ENCODE measurements at regions not wholly inside any gene's neighbourhood (a gene's known extent, or its start where the extent isn't known, plus 50 kb on each side); places are given as distances from the start of the nearest gene placed in this dataset. TPM values are rescaled to one million over a fixed set of nuclear protein-coding genes. Genes with fewer than 3 reads are reported as not detected.
A peak's percentile ranks its signal among the peaks of the same experiment; 100 is the strongest.

DNA sequence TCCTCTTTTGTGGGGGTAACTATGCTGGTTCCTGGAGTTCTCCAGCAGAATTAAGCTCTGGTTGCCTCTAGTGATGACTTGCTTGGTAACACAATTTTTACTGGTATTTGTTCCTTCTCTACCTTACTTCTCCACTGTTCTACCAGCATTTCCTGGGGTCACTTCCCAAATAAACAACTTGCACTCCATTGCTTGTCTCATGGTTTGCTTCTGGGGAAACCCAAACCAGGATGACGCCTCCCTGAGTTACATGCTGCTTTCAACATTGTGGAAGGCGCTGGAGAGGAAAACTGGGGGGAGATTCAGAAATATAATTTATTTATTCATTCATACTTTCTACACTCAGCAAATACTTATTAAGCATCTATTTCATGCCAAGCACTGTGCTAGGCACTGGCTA lies 55.3 kb upstream of the AK4 start:
- H3K4me1 Mint-ChIP-seq: peaks cover 7% of the 10 kb centered on the region
- peaks cover 32% of the 10 kb centered on the region for H3K9me3 Mint-ChIP-seq
- peaks cover 10% of the 10 kb centered on the region for H3K27me3 Mint-ChIP-seq (ENCODE audit: low read depth)
- TF ChIP-seq, protein P1, sequence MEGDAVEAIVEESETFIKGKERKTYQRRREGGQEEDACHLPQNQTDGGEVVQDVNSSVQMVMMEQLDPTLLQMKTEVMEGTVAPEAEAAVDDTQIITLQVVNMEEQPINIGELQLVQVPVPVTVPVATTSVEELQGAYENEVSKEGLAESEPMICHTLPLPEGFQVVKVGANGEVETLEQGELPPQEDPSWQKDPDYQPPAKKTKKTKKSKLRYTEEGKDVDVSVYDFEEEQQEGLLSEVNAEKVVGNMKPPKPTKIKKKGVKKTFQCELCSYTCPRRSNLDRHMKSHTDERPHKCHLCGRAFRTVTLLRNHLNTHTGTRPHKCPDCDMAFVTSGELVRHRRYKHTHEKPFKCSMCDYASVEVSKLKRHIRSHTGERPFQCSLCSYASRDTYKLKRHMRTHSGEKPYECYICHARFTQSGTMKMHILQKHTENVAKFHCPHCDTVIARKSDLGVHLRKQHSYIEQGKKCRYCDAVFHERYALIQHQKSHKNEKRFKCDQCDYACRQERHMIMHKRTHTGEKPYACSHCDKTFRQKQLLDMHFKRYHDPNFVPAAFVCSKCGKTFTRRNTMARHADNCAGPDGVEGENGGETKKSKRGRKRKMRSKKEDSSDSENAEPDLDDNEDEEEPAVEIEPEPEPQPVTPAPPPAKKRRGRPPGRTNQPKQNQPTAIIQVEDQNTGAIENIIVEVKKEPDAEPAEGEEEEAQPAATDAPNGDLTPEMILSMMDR (IDR thresholded peaks at IDR 0.05; ENCODE audit: unreplicated experiment): no peak
- no peak overlapping the region for H3K27ac Mint-ChIP-seq
- no peak for DNase-seq (ENCODE audit: low spot score in 2 of 2, unreplicated experiment in 2 of 2)
- H3K36me3 Mint-ChIP-seq: peaks cover 2% of the 10 kb centered on the region
- no peak overlapping the region for H3K4me3 Mint-ChIP-seq

DNA sequence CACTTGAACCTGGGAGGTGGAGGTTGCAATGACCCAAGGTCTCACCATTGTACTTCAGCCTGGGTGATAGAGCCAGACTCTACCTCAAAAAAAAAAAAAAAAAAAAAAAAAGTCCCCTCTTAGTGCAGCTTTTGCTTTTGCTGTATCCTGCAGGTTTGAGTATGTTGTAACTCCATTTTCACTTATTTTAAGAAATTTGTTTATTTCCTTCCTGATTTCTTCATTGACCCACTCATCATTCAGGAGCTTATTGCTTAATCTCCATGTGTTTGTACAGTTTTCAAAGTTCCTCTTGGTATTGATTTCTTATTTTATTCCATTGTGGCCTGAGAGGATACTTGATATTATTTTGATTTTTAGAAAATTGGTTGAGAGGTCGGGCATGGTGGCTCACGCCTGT lies 50.9 kb upstream of the AK4 start:
- peaks cover 2% of the 10 kb centered on the region for H3K36me3 Mint-ChIP-seq
- H3K4me1 Mint-ChIP-seq: no peaks in the 10 kb centered on the region
- H3K27me3 Mint-ChIP-seq (ENCODE audit: low read depth): peaks cover 6% of the 10 kb centered on the region
- no peak overlapping the region for H3K4me3 Mint-ChIP-seq
- TF ChIP-seq, protein P1 (IDR thresholded peaks at IDR 0.05; ENCODE audit: unreplicated experiment): no peak
- H3K9me3 Mint-ChIP-seq: peaks cover 42% of the 10 kb centered on the region
- DNase-seq (ENCODE audit: low spot score in 2 of 2, unreplicated experiment in 2 of 2): no peak
- no peak overlapping the region for H3K27ac Mint-ChIP-seq

Small RNA genes lying in the stretch of these regions (microRNA-seq; reads per million reads assigned to microRNA genes)
- 4.7 reads per million, percentile 16 among the genes with 10 or more reads in this experiment for gene MIR101-1
- gene MIR3671: not detected

Measured in mesothelial cell of epicardium (in vitro differentiated cells).